Nephron (organoid): ENCODE measurements at regions not wholly inside any gene's neighbourhood (a gene's known extent, or its start where the extent isn't known, plus 50 kb on each side); places are given as distances from the start of the nearest gene placed in this dataset.

Experiments used
- H3K27ac Mint-ChIP-seq, 3 experiments: 2 replicates each; pipeline ENCODE4 v1.8.0; 2020; ENCODE audit warnings: mixed read lengths in 3 of 3, mild to moderate bottlenecking in 2 of 3, moderate library complexity in 1 of 3
- H3K27me3 Mint-ChIP-seq: 2 replicates; pipeline ENCODE4 v1.8.0; 2021; ENCODE audit warnings: low read depth, mild to moderate bottlenecking, moderate library complexity, mixed read lengths
- H3K36me3 Mint-ChIP-seq: 2 replicates; pipeline ENCODE4 v1.8.0; 2020; ENCODE audit warnings: low read depth, mixed read lengths
- H3K4me1 Mint-ChIP-seq: 2 replicates; pipeline ENCODE4 v1.8.0; 2020; ENCODE audit warnings: mixed read lengths
- H3K4me3 Mint-ChIP-seq, 3 experiments: 2 replicates each; pipeline ENCODE4 v1.8.0; 2020; ENCODE audit warnings: mild to moderate bottlenecking in 3 of 3, mixed read lengths in 3 of 3, moderate library complexity in 2 of 3
- H3K9me3 Mint-ChIP-seq: 2 replicates; pipeline ENCODE4 v1.8.0; 2020; ENCODE audit warnings: mixed read lengths
- CTCF ChIP-seq, 3 experiments: fragments of 200-600 bp; sonication (generic); IDR thresholded peaks; one replicate each; pipeline ENCODE4 v1.5.0; 2021; ENCODE audit warnings: antibody characterized with exemption in 3 of 3; ENCODE audit not compliant: unreplicated experiment in 3 of 3

GRCh38 chr5:58011301-58011700 lies 448.6 kb downstream of the PLK2 start:
- no peak for TF ChIP-seq CTCF (IDR thresholded peaks at IDR 0.05; ENCODE audit: unreplicated experiment in 3 of 3)
- Mint-ChIP-seq H3K4me1 (no peaks in the 10 kb centered on the region), H3K27ac (no peak overlapping the region), H3K27me3 (peaks cover under 1% of the 10 kb centered on the region), H3K9me3 (no peaks in the 10 kb centered on the region), H3K4me3 (no peak overlapping the region), H3K36me3 (no peaks in the 10 kb centered on the region)

DNA sequence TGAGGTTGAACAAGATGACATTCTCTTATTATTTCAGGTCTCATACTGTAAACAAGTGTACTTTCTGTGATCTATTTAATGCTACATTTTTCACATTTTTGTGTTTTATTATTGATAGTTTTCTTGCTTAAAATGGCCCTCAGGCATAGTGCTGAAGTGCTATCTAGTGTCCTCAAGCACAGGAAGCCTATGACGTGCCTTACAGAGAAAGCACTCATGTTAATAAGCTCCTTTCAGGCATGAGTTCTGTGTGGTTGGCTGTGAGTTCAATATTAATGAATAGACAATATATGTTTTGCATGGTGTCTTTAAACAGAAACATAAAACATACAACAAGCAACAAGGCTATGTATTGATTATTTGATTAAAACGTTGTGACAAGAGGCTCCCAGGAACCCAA lies 450.1 kb downstream of the PLK2 start:
- TF ChIP-seq CTCF (IDR thresholded peaks at IDR 0.05; ENCODE audit: unreplicated experiment in 3 of 3), result no peak
- H3K27me3 Mint-ChIP-seq, result no peaks in the 10 kb centered on the region
- H3K27ac Mint-ChIP-seq, result no peak overlapping the region
- H3K36me3 Mint-ChIP-seq, result no peaks in the 10 kb centered on the region
- no peaks in the 10 kb centered on the region for H3K4me1 Mint-ChIP-seq
- H3K4me3 Mint-ChIP-seq, result no peak overlapping the region
- no peaks in the 10 kb centered on the region for H3K9me3 Mint-ChIP-seq

DNA sequence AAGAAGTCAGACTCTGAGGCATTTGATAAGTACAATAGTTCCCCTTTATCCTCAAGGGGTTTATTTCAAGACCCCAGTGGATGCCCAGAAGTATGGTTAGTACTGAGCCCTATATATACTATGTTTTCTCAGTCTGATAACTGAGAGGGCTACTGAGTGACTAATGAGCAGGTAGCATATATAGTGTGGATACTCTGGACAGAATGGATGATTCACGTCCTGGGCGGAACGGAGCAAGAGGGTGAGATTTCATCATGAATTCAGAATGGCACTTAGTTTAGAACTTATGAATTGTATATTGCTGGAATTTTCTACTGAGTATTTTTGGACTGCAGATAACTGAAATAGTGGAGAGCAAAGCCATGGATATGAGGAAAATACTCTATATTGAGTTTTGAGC lies 457.6 kb downstream of the PLK2 start:
- Mint-ChIP-seq H3K36me3 (no peaks in the 10 kb centered on the region), H3K4me1 (no peaks in the 10 kb centered on the region), H3K4me3 (no peak overlapping the region), H3K27me3 (no peaks in the 10 kb centered on the region), H3K27ac (no peak overlapping the region), H3K9me3 (peaks cover 10% of the 10 kb centered on the region)
- no peak for TF ChIP-seq CTCF (IDR thresholded peaks at IDR 0.05; ENCODE audit: unreplicated experiment in 3 of 3)

DNA sequence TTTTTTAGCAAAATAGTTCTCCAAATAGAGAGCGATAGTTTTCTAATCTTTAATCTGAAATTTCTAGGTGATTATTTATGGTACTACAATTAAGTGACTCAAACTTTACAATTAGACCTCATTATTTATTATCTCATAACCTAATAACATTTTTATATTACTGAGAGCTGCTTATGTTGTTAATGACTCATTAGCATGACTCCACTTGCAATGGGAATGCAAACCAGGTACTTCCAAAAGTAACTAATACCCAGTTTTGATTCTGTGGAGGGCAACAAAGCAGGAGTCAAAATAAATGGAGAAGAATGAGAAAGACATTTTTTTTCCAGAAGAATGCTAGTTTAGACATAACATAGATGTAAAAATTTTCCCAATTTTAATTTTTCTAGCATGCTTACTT lies 466.0 kb downstream of the PLK2 start:
- no peak for TF ChIP-seq CTCF (IDR thresholded peaks at IDR 0.05; ENCODE audit: unreplicated experiment in 3 of 3)
- H3K4me3 Mint-ChIP-seq, result no peak overlapping the region
- H3K9me3 Mint-ChIP-seq, result peaks cover 6% of the 10 kb centered on the region
- no peaks in the 10 kb centered on the region for H3K36me3 Mint-ChIP-seq
- H3K27me3 Mint-ChIP-seq, result no peaks in the 10 kb centered on the region
- H3K27ac Mint-ChIP-seq, result no peak overlapping the region
- no peaks in the 10 kb centered on the region for H3K4me1 Mint-ChIP-seq

DNA sequence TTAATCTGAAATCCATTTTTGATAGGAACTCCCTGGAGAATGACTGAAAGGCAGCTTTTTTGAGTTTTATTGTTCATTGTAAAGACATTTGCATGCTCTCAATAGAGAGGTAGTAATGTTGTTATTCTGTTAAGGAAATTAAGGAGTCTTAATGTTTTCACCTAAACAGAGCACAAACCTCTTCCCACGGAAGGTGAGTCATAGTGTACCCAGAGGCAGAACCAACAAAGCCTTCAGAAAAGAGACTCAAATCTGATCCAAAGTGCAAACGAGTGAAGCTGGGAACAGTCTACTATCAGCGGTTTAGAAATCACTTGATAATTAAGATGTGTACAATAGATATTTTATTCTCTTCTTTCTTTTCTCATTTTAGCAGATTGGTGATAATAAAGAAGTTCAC lies 470.5 kb downstream of the PLK2 start:
- H3K27ac Mint-ChIP-seq, result no peak overlapping the region
- no peaks in the 10 kb centered on the region for H3K4me1 Mint-ChIP-seq
- no peaks in the 10 kb centered on the region for H3K27me3 Mint-ChIP-seq
- H3K9me3 Mint-ChIP-seq, result no peaks in the 10 kb centered on the region
- no peaks in the 10 kb centered on the region for H3K36me3 Mint-ChIP-seq
- no peak overlapping the region for H3K4me3 Mint-ChIP-seq
- TF ChIP-seq CTCF (IDR thresholded peaks at IDR 0.05; ENCODE audit: unreplicated experiment in 3 of 3), result no peak

DNA sequence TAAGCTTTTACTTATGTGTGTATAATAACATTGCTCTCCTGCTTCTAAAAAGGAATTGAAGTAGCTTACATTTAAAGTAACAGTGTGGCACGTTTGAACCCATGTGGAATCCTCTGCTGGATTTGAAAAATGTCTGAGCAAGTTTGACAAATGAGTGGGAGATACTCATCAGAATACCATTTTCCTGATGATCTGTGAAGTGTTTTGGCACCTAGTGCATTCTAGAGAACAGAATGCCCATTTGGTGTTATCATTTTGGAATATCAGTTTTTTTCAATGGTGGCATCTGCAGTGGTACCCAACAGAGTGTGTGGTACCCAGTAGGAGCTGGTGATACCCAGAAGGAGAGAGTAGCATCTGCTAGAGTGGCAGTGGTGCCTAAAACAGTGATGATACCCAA lies 471.1 kb downstream of the PLK2 start:
- Mint-ChIP-seq H3K36me3 (no peaks in the 10 kb centered on the region), H3K27ac (no peak overlapping the region), H3K4me1 (no peaks in the 10 kb centered on the region), H3K9me3 (no peaks in the 10 kb centered on the region), H3K27me3 (no peaks in the 10 kb centered on the region), H3K4me3 (no peak overlapping the region)
- no peak for TF ChIP-seq CTCF (IDR thresholded peaks at IDR 0.05; ENCODE audit: unreplicated experiment in 3 of 3)
